NCI-H1105 treated with DMSO at 0.1 percent for 48 hours (cell line): ENCODE measurements at regions not wholly inside any gene's neighbourhood (a gene's known extent, or its start where the extent isn't known, plus 50 kb on each side); places are given as distances from the start of the nearest gene placed in this dataset.
"Not testable (repeated sequence)": the region's sequence is repeated elsewhere in the genome, so short reads cannot be mapped to it uniquely, and the experiment has no call there.

Source experiments
- DNase-seq: peaks from one replicate; lab custom pipeline; 2025; lab: John Stamatoyannopoulos, UW

DNA sequence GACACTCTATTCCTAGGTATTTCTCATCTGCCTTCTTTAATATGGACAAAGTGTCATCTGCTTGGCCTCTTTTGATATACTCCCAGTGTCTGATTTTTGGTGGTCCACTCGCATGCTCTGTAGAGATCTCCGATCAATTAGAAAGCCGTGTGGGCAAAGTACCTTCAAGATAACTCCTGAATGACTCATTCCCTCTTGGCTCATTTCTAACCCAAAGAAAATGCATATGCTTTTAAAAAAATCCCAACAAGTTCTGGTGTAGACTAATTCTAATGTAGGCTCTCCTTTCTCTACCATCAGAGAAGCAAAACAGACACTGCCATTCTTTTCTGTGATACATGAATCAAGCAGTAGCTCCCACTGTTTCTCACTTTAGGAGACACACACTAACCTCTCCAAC, 714.9 kb upstream of the ADGRL3 start:
- no peak for DNase-seq

DNA sequence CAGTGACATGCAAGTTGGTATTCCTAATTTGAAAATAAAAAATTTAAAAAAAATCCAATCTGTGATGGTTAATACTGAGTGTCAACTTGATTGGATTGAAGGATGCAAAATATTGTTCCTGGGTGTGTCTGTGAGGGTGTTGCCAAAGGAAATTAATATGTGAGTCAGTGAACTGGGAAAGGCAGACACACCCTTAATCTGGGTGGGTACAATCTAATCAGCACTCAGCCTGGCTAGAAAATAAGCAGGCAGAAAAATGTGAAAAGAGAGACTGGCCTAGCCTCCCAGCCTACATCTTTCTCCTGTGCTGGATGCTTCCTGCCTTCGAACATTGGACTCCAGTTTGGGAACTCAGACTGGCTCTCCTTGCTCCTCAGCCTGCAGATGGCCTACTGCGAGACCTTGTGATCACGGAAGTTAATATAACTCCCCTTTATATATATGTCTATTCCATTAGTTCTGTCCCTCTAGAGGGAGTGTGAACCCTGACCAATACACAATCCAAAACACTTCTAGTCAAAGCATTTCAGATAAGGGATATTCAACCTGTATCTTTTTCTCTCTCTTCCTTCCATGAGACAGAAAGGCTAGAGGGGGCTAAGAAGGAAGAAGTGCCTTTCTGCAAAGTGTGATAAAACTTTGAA, 712.9 kb upstream of the ADGRL3 start:
- DNase-seq = not testable (repeated sequence)

- no peak for DNase-seq
These were observed 699.3 kb upstream of the ADGRL3 start for GRCh38 chr4:60500810-60501209.

DNA sequence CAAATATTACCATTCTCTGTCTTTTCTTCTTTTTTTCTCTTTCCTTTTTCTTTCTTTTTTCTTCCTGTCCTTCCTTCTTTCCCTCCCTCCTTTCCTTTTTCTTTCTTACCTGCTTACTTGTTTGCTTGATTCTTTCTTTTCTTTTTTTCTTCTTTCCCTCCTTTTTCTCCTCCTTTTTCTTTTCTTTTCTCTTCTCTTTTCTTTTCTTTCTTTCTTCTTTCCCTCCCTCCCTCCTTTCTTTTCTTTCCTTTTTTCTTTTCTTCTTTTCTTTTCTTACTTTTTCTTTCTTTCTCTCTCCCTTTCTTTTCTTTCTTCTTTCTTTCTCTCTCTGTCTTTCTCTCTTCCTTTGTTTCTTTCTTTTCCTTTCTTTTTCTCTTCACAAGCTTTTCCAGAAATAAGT, 697.4 kb upstream of the ADGRL3 start:
- no peak for DNase-seq

- DNase-seq = no peak
These were observed 694.1 kb upstream of the ADGRL3 start for GRCh38 chr4:60506061-60506460.

GRCh38 chr4:60522265-60522664, 677.9 kb upstream of the ADGRL3 start:
- DNase-seq = no peak

DNA sequence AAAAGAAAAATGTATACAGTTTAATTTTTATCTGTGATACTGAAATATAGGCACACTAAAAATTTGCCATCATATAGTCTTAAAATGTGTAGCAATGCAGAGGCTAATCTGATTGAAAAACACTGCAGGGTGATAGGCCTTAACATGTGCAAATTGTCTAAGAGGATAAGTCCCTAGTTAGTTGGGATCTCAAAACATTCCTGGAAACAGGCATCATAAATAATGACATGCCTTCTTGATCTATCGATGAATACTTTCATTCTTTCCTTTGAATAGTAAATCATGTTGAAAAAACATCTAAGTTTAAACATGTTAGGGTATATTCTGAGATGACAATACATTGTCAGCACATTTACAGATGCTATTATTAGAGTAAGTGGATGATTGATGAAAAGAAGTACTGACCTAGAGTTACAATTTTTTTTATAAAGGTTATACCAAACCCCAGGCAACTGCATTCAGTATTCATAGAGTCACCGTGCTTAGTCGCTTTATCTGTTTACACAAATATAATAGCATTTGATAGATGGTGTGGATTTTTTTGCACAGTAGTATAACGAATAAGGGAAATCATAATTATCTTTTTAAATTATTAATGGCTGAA, 668.2 kb upstream of the ADGRL3 start:
- DNase-seq = no peak

GRCh38 chr4:60544981-60545380, 655.1 kb upstream of the ADGRL3 start:
- DNase-seq = no peak

GRCh38 chr4:60562334-60562733, 637.8 kb upstream of the ADGRL3 start:
- peak; percentile 42 for DNase-seq

- DNase-seq = no peak
These were observed 634.6 kb upstream of the ADGRL3 start for GRCh38 chr4:60565558-60565957.

GRCh38 chr4:60575336-60575735, 624.8 kb upstream of the ADGRL3 start:
- no peak for DNase-seq

GRCh38 chr4:60579335-60579734, 620.8 kb upstream of the ADGRL3 start:
- DNase-seq = no peak

DNA sequence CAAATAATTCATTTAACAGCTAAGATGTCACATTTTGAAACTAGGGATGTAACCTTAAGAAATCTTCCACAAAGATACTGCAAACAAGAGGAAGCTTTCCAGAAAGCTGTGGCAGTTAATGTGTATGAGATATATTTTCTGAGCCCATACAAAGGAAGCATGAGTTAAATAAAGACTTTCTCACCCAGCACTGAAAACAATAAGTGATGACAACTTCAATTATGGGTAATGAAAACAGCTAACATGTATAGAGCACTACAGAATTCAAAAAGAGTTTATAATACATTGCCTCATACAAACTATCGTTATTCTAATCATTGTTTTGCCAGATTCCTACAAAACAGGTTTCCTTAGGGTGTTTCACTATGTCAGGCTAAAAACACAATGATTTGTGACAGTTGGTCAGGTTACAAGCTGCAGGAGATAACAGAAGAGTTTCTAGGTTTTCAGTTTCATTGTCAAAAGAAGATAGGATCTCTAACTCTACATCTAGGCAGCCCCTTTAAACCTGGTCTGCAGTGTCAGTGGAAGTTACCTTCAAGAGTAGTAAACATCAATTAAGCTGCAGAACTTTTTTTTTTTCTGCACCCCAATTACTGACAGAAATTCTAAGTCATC, 618.1 kb upstream of the ADGRL3 start:
- no peak for DNase-seq

GRCh38 chr4:60588556-60588955, 611.6 kb upstream of the ADGRL3 start:
- DNase-seq = no peak

GRCh38 chr4:60589425-60589824, 610.7 kb upstream of the ADGRL3 start:
- DNase-seq = no peak

- DNase-seq = no peak
These were observed 610.0 kb upstream of the ADGRL3 start for GRCh38 chr4:60590116-60590515.

GRCh38 chr4:60605646-60606354, 594.3 kb upstream of the ADGRL3 start:
- no peak for DNase-seq

DNA sequence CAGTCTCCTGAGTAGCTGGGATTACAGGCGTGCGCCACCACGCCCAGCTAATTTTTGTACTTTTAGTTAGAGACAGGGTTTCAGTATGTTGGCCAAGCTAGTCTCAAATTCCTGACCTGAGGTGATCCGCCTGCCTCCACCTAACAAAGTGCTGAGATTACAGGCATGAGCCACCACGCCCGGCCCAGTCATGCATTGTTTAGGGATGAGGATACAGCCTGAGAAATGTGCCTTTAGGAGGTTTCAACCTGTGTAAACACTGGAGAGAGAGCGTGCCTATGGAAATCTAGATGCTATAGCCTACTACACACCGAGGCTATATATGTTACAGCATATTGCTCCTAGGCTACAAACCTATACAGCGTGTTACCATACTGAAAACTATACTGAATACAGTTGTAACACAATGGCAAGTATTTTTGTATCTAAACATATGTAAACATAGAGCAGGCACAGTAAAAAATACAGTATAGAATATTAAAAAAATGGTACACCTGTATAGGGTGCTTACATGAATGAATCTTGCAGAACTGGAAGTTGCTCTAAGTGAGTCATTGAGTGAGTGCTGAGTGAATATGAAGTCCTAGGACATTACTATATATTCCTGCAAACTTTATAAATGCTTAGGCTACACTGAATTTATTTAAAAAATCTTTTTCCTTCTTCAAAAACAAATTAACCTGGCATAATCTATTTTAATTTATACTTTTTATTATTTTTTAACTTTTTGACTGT, 588.2 kb upstream of the ADGRL3 start:
- DNase-seq = no peak

- DNase-seq = no peak
These were observed 582.4 kb upstream of the ADGRL3 start for GRCh38 chr4:60617731-60618130.

DNA sequence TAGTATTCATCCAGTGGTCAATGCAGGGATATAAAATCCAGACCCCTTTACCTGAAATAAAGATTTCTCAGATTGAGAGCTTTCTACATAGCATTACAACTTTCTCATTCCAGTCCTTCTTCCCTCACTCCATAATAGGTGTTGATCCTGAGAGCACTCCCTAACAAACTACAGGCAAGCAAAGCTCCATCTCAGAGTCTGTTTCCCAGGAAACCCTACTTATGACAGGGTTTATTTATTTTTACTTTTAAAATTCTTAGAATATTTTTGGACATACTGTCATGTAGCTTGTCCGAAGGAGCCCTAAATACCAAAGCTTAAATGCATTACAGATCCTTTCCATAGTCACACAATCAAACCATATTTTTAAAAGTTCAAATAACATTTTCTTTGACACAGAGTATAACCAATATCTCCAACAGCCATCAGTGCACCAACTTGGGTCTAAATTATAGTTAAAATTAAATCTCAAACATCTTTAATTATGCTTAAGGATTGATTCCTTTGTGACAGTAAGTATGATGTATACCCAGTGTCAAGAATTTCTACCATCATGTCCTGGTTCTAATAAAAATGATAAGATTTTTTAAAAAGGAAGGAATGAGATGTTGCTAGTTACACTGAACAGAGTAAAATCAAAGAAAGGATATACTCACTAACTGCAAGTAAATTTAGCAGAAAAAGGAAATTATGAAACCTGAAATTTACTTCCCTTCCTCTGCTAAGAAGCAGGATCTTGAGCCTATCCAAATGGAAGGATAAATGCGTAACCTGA, 580.4 kb upstream of the ADGRL3 start:
- DNase-seq = no peak

DNA sequence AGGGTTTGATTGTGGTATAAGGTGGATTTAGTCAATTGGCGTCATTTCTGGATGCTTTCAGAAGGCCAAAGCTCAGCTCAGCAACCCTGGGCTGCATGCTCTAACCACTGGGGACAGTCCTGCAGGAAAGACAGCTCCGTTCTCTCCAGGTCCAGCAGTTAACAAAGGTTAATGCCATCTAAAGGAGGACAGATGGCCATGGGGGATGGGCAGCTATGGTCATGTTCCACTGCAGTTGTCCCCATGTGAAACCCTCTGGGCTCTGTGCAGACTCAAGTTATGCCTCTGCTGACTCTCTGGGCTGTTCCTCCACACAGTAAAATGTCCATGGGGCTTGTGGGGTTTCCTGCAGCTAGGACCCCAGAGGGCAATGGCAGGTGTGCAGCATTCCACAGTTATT, 562.1 kb upstream of the ADGRL3 start:
- DNase-seq = no peak

- no peak for DNase-seq
These were observed 551.4 kb upstream of the ADGRL3 start for GRCh38 chr4:60648774-60649173.
